KMS-11 (cell line): ENCODE measurements at regions not wholly inside any gene's neighbourhood (a gene's known extent, or its start where the extent isn't known, plus 50 kb on each side); places are given as distances from the start of the nearest gene placed in this dataset.

Experiments used
- H2AFZ ChIP-seq: fragments of 200-600 bp; sonication (generic); 2 replicates; pipeline ENCODE4 v1.6.1; 2016; ENCODE audit warnings: antibody characterized with exemption, mixed run types, low read depth
- H3K27ac ChIP-seq: fragments of 200-600 bp; sonication (generic); 2 replicates; pipeline ENCODE4 v1.6.1; 2016; ENCODE audit warnings: mild to moderate bottlenecking, mixed run types
- H3K27me3 ChIP-seq: fragments of 200-600 bp; sonication (generic); 2 replicates; pipeline ENCODE4 v1.6.1; 2017; ENCODE audit warnings: mild to moderate bottlenecking, low read depth, mixed run types, moderate library complexity; ENCODE audit not compliant: insufficient read depth
- H3K36me3 ChIP-seq: fragments of 200-600 bp; sonication (generic); 2 replicates; pipeline ENCODE4 v1.6.1; 2017; ENCODE audit warnings: mild to moderate bottlenecking, mixed run types; ENCODE audit not compliant: insufficient read depth
- H3K4me1 ChIP-seq: fragments of 200-600 bp; sonication (generic); 2 replicates; pipeline ENCODE4 v1.6.1; 2016; ENCODE audit warnings: mild to moderate bottlenecking, low read depth, mixed run types; ENCODE audit not compliant: poor library complexity, severe bottlenecking
- H3K4me2 ChIP-seq: fragments of 200-600 bp; sonication (generic); 2 replicates; pipeline ENCODE4 v1.7.0; 2016; ENCODE audit warnings: mild to moderate bottlenecking, mixed run types
- H3K4me3 ChIP-seq: fragments of 200-600 bp; sonication (generic); IDR thresholded peaks from 2 replicates; pipeline ENCODE4 v1.6.1; 2017; ENCODE audit warnings: low read depth, low read length, mixed read lengths; ENCODE audit not compliant: insufficient read depth
- H3K79me2 ChIP-seq: fragments of 200-600 bp; sonication (generic); 2 replicates; pipeline ENCODE4 v1.6.1; 2016; ENCODE audit warnings: low read depth, mixed run types; ENCODE audit not compliant: insufficient read depth
- H3K9ac ChIP-seq: fragments of 200-600 bp; sonication (generic); 2 replicates; pipeline ENCODE4 v1.6.1; 2016; ENCODE audit warnings: mild to moderate bottlenecking, mixed run types
- H4K20me1 ChIP-seq: fragments of 200-600 bp; sonication (generic); 2 replicates; pipeline ENCODE4 v1.6.1; 2016; ENCODE audit warnings: mild to moderate bottlenecking, mixed run types; ENCODE audit not compliant: insufficient read depth
- CTCF ChIP-seq: fragments of 200-600 bp; sonication (generic); conservative IDR thresholded peaks from 2 replicates; pipeline ENCODE4 v1.6.1; 2017; ENCODE audit warnings: low read depth, mild to moderate bottlenecking, antibody characterized with exemption, low read length, moderate library complexity, mixed read lengths

GRCh38 chr6:40165036-40165709 is 230.9 kb upstream of the MOCS1 start:
- Histone ChIP-seq H3K27me3 (no peaks in the 10 kb centered on the region), H3K9ac (no peak overlapping the region), H3K4me1 (no peaks in the 10 kb centered on the region), H3K27ac (no peak overlapping the region), H4K20me1 (no peaks in the 10 kb centered on the region), H3K79me2 (no peaks in the 10 kb centered on the region), H2AFZ (no peak overlapping the region), H3K4me3 (no peak overlapping the region), H3K36me3 (no peaks in the 10 kb centered on the region), H3K4me2 (no peak overlapping the region)
- no peak for TF ChIP-seq CTCF

GRCh38 chr6:40164345-40164755 is 230.1 kb upstream of the MOCS1 start:
- Histone ChIP-seq H3K79me2 (no peaks in the 10 kb centered on the region), H3K4me2 (no peak overlapping the region), H2AFZ (no peak overlapping the region), H3K4me3 (no peak overlapping the region), H3K36me3 (no peaks in the 10 kb centered on the region), H3K27me3 (no peaks in the 10 kb centered on the region), H3K9ac (no peak overlapping the region), H3K4me1 (no peaks in the 10 kb centered on the region), H3K27ac (no peak overlapping the region), H4K20me1 (no peaks in the 10 kb centered on the region)
- no peak for TF ChIP-seq CTCF

GRCh38 chr6:40163924-40164323 is 229.7 kb upstream of the MOCS1 start:
- no peak for TF ChIP-seq CTCF
- Histone ChIP-seq H3K4me3 (no peak overlapping the region), H3K27me3 (no peaks in the 10 kb centered on the region)

GRCh38 chr6:40162074-40162473 is 227.8 kb upstream of the MOCS1 start:
- no peak overlapping the region for H3K27ac ChIP-seq
- no peak overlapping the region for H3K4me3 ChIP-seq
- H4K20me1 ChIP-seq = no peaks in the 10 kb centered on the region
- no peaks in the 10 kb centered on the region for H3K27me3 ChIP-seq
- H3K4me2 ChIP-seq = no peak overlapping the region
- H2AFZ ChIP-seq = no peak overlapping the region
- no peaks in the 10 kb centered on the region for H3K79me2 ChIP-seq
- no peak overlapping the region for H3K9ac ChIP-seq
- TF ChIP-seq CTCF = no peak
- H3K36me3 ChIP-seq = no peaks in the 10 kb centered on the region
- H3K4me1 ChIP-seq = no peaks in the 10 kb centered on the region

More at GRCh38 chr6:40163924-40164323, 229.7 kb upstream of the MOCS1 start:
- Histone ChIP-seq H3K4me1 (no peaks in the 10 kb centered on the region), H3K36me3 (no peaks in the 10 kb centered on the region), H2AFZ (no peak overlapping the region), H4K20me1 (no peaks in the 10 kb centered on the region), H3K9ac (no peak overlapping the region), H3K4me2 (no peak overlapping the region), H3K27ac (no peak overlapping the region), H3K79me2 (no peaks in the 10 kb centered on the region)
